HG02678 (cell line): ENCODE measurements at regions not wholly inside any gene's neighbourhood (a gene's known extent, or its start where the extent isn't known, plus 50 kb on each side); places are given as distances from the start of the nearest gene placed in this dataset.
"Not testable (repeated sequence)": the region's sequence is repeated elsewhere in the genome, so short reads cannot be mapped to it uniquely, and the experiment has no call there.

Experiments used
- ATAC-seq: cut with Tn5 transposase; IDR thresholded peaks from one replicate; pipeline ENCODE4 v1.9.1; 2021; ENCODE audit warnings: mild to moderate bottlenecking, moderate library complexity; ENCODE audit not compliant: unreplicated experiment

- ATAC-seq = no peak
Observed at GRCh38 chr3:150140614-150141321, 170.1 kb upstream of the PFN2 start.

GRCh38 chr3:150138824-150139223, 168.1 kb upstream of the PFN2 start:
- no peak for ATAC-seq

GRCh38 chr3:150136242-150136641, 165.5 kb upstream of the PFN2 start:
- ATAC-seq = no peak

GRCh38 chr3:150135287-150135721, 164.6 kb upstream of the PFN2 start:
- no peak for ATAC-seq

- ATAC-seq = no peak
Observed at GRCh38 chr3:150133293-150133692, 162.6 kb upstream of the PFN2 start.

GRCh38 chr3:150132101-150132749, 161.5 kb upstream of the PFN2 start:
- ATAC-seq = no peak

GRCh38 chr3:150131663-150132062, 161.0 kb upstream of the PFN2 start:
- ATAC-seq = no peak

- no peak for ATAC-seq
Observed at GRCh38 chr3:150130404-150131100, 159.9 kb upstream of the PFN2 start.

- no peak for ATAC-seq
Observed at GRCh38 chr3:150129166-150129565, 158.5 kb upstream of the PFN2 start.

GRCh38 chr3:150128126-150128525, 157.4 kb upstream of the PFN2 start:
- ATAC-seq = no peak

- no peak for ATAC-seq
Observed at GRCh38 chr3:150127011-150127490, 156.4 kb upstream of the PFN2 start.

- ATAC-seq = no peak
Observed at GRCh38 chr3:150124142-150124541, 153.4 kb upstream of the PFN2 start.

- not testable (repeated sequence) for ATAC-seq
Observed at GRCh38 chr3:150123249-150123648, 152.6 kb upstream of the PFN2 start.

- ATAC-seq = no peak
Observed at GRCh38 chr3:150118219-150118618, 147.5 kb upstream of the PFN2 start.

- no peak for ATAC-seq
Observed at GRCh38 chr3:150117076-150117475, 146.4 kb upstream of the PFN2 start.

GRCh38 chr3:150116196-150116595, 145.5 kb upstream of the PFN2 start:
- no peak for ATAC-seq

GRCh38 chr3:150114873-150115540, 144.3 kb upstream of the PFN2 start:
- ATAC-seq = peak; percentile 70

- ATAC-seq = no peak
Observed at GRCh38 chr3:150114273-150114672, 143.6 kb upstream of the PFN2 start.

- no peak for ATAC-seq
Observed at GRCh38 chr3:150110097-150110496, 139.4 kb upstream of the PFN2 start.

- no peak for ATAC-seq
Observed at GRCh38 chr3:150107429-150108175, 136.9 kb upstream of the PFN2 start.
